Activated T-cell treated with anti-CD3 and anti-CD28 coated beads for 4 hours (primary cell): ENCODE measurements at regions not wholly inside any gene's neighbourhood (a gene's known extent, or its start where the extent isn't known, plus 50 kb on each side); places are given as distances from the start of the nearest gene placed in this dataset.
"Not testable (repeated sequence)": the region's sequence is repeated elsewhere in the genome, so short reads cannot be mapped to it uniquely, and the experiment has no call there.

ENCODE experiments used
- DNase-seq: peaks from one replicate; pipeline ENCODE4 v3.0.0-alpha.2; 2020

DNA sequence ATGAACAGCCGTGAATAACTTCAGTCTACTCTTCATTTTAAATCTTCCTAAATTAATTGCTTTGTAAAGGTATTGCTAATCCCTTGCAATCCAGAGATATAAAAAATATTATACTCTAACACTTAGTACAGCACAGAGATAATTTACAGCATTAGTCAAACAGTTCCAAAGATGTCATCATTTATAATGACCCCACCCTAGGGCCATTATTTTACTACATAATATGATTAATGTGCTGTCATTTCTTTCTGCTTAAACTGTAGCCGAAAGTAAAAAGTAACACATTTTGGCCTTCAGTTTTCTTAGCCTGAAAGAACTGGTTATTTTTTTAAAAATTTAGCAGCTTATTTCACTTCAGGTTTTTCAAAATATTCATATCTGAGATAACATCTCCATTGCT is 256.3 kb upstream of the RFC3 start:
- DNase-seq, result no peak

DNA sequence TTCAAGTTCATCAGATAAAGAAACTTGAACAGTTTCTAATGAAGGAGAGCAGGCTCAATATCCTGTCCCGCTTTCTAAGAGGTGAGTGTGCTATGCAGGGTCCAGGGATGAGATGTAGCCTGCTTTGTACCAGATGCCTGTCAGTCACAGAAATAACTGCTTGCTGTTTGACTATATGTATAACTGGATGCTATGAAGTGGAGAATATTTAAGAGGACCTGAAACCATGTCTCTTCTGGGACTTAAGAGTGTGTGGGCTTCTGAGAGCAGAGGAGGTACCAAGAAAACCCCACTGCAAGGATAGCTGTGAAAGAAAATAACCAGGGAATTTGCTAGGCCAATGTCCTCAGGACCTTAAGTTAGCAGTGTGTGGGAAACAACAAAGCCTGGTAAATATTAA is 246.3 kb upstream of the RFC3 start:
- DNase-seq, result no peak

DNA sequence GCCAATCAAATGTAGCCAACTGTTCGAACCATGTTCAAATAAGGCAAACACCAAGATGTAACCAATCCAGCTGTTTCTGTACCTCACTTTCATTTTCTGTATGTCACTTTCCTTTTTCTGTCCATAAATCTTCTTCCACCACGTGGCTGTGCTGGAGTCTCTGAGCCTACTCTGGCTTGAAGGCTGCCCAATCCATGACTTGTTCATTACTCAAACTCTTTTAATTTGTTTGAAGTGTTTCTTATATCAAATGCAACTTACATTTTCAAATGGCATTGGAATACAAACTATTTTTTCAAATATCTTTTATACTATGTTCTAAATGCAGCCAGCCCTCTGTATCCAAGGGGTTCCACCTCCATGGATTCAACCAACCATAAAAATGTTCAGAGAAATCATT is 245.6 kb upstream of the RFC3 start:
- not testable (repeated sequence) for DNase-seq

DNA sequence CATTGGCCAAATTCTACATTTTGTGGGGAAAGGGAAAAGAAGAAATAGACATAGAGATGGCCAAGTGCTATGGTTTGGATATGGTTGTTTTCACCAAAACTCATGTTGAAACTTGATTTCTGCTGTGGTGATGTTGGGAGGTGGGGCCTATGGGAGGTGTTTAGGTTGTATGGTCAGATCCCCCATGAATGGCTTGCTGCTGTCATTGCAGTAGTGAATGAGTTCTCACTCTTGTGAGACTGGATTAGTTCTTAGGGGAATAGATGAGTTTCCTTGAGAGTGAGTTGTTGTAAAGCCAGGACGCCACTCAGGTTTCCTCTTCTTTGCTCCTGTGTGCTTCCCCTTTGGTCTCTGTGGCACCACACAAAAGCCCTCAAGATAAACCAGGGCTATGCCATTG is 242.6 kb upstream of the RFC3 start:
- no peak for DNase-seq

DNA sequence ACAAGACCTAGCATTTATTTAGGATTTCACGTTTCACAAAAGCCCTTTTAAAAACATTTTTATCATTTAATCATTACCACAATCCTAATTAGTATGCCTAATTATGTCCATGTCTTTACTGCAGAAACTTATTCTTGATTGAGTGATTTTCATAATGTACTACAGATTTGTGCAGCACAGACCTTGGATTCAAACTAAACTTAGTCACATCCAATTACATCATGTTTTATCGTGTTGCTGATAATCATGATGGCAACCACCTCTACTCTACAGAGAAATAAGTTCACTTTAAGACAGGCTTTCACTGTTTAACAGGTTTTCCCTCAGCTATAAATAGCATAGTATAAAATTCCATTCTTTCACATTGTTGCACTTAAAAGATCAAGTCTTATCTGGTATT is 240.9 kb upstream of the RFC3 start:
- no peak for DNase-seq

DNA sequence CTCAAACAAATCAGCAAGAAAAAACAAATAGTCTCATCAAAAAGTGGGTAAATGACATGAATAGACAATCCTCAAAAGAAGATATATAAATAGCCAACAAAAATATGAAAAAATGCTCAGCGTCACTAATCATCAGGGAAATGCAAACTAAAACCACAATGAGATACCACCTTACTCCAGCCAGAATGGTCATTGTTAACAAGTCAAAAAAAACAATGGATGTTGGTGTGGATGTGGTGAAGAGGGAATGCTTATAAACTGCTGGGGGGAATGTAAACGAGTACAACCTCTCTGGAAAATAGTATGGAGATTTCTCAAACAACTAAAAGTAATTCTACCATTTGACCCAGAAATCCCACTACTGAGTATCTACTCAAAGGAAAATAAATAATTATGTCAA is 239.2 kb upstream of the RFC3 start:
- DNase-seq, result no peak

DNA sequence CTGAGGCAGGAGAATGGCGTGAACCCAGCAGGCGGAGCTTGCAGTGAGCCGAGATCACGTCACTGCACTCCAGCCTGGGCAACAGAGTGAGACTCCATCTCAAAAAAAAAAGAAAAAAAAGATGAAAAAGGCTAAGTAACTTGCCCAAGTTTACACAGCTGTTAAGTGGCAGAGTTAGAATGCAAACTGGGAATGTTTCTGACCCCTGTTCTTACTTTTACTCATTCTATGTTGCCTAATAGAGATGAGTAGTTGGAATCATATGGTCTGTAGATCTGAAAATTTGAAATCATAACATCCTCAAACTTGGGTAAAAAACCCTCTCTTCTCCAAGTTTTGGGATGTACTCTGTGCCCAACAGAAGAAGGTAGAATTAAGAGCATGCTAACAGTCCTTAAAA is 235.8 kb upstream of the RFC3 start:
- no peak for DNase-seq

DNA sequence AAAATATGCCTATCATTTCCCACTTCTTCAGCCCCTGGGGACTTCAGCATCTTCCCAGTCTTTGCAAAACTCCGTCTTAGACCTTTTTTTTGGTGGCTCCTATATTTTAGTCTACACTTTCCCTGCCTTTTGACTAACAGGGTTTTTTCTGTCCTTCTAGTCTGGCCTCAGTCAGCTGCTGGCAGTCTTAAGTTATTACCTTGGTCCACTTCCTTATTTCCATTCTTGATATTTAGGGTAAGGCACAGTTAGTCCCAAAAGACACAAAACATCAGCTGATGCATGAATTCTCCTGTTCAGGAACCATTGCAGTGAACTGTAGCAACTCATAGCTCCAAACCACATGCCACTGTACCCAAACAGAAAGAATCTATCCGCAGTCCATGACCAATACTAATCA is 234.6 kb upstream of the RFC3 start:
- DNase-seq, result no peak

DNA sequence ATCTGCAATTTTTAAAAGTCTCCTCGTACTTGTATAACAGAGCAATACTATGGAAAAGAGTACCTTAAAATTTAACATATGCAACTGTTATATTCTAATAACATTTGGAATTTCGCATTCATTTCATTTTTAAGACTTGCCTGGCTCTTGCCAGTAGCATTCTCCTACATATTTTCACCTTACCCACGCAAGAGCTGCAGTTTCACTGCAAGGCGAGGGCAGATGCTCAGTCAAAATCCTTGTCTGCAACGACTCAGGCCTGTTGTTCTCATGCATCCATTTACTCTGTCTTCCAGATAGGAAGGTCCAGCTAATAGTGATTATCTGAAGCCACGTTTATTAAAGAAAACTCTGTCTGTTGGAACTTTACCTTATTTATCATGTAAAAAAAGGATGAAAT is 227.0 kb upstream of the RFC3 start:
- no peak for DNase-seq

DNA sequence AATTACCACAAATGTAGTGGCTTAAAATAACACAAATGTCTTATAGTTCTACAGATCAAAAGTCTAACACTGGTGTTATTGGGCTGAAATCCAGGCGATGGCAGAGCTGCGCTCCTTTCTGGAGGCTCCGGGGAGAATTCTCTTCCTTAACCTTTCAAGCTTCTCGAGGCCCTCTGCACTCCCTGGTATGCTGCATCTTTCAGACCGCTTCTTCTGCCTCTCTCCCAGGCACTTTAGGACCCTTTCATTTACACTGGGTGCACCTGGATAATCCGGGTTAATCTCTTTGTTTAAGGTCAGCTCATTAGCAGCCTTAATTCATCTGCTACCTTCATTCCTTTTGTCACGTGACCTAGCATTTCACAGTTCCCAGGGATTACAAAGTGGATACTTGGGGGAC is 211.3 kb upstream of the RFC3 start:
- DNase-seq, result no peak

DNA sequence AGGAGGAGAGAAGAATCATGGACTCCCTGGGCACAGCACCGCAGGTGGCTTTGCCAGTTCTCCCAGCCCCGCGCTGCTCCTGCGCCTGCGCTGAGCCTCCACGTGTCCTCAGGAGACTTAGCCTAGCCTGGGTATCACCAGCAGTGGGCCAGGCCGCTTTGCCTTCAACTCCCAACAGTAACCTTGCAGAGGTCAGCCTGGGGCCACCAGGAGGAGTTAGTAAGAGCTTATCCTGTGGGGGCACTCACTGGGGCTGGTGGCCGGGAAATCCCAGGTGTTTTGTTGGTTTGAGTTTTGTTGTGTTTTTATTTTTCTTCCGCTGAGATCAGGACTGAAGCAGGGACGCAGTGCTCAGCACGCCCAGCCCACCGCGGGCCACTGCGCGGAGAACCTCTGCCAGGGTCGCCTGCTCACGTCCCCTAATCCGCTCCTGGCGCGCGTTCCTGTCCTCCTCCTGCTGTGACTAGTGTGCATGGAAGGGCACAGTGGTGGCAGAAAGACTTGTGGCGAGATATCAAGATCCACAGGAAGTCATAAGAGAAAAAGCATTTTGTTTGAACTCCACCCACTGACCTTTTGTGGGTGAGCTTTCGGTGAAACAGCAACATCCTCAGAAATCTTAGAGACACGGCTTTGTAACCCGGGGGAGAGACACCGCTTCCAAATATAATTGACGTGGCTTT is 207.4 kb upstream of the RFC3 start:
- DNase-seq, result peak; percentile 15

DNA sequence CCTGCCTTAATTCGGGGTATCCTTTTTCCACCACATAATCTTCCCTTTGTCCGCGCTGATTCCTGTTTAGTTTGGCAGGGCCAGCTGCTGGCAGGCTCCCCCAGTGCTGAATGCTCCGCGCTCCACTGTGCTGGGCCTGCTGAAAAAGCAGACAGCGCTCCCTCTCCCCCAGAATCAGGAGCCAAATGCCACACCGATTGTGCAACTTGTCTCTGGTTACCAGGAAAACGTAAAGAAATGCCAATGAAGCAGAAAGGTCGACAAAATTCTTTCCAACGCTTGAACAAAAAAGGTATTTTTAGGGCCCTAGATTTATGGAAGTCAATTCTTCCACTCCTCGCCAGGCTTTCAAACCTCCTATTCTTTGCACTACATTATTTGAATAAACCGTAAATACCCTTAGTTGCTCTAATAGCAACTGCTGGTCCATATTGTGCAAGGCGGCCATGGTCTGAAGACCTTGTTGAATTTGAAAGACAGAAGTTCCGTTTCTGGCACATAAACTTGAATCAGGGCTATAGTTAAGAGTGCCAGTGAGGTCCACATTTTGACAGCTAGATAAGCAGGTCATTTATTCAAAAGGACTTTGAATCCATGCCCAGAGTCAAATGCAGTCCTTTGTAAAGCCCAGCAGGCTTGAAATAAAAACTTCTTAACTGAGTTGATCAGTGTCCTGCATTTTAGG is 206.7 kb upstream of the RFC3 start:
- DNase-seq, result no peak

DNA sequence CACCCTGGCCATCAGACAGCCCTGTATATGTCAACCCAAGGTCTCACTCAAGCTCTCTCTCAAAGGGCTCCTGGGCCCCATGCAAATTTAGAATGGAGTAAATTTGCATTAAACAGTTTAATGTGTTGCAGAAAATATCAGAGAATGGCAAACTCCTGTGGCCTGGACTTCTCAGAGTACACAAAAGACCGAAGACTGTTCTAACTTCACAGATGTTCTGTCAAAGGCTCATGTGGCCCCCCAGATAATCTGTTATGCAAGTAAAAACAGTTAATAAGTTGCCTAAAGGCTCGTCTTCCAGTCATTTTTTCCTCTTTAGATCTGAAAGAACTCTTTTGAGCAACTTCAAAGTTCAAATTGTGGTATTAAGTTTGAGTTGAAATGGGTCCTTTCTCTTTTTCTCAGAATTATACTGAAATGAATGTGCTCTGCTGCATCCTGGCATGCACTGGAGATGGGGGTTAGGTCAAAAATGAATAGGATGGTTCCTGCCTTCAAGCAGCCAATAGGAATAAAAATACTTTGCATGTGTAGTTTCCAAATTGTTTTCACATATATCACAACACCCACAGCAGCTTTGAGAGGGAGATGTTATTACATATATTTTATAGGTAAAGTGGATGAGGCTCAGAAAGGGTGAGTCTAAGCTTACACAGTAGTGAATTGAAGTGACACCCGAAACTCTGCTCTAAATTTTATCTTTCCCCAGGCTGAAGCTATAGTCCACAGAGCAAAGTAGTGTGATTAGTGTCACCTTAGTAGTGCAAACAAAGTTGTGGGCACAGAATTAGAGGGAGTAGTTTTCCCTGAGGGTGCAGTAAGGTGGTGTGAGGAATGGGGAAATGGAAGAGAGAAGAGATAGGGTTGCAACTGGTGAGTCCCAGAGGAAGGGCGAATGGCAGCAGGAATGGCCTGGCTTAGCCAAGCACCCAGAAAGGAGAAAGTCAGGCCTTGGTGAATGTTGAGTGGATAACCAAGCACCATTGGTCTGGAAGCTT is 205.0 kb upstream of the RFC3 start:
- DNase-seq, result no peak

DNA sequence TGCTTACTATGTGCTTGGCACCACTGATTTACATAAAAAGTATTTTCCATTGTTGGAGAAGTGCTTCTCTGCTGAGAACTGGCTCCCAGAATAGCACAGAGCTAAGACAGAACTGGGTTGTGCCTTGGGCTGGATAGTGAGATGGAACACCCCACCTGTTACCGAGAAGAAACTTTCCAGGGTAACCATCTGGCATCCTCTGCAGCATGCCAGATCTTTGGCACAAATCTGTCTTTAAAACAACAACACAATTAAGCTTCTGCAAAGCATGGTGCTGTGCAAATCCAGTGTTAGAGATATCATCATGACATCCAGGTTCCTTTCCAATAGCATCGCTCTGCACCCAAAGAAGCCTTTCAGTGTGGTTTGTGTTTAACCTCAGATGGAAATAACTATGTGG is 202.5 kb upstream of the RFC3 start:
- no peak for DNase-seq

DNA sequence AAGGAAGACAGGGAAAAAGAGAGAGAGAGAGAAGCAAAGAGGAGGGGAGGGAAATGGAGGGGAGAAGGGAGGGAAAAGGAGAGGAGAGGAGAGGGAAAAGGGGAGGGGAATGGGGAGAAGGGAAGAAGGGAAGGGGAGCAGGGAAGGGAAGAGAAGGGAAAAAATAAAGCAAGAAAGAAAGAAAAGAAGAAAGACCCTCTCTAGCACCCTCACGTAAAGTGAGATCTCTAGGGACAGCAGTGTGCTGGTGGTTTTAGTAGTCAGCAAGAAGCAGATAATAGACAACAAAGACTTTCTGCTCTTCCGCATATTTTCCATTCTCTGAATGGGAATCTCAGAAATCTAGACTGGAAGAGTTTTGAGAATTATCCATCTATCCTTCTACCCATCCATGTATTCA is 201.8 kb upstream of the RFC3 start:
- no peak for DNase-seq

DNA sequence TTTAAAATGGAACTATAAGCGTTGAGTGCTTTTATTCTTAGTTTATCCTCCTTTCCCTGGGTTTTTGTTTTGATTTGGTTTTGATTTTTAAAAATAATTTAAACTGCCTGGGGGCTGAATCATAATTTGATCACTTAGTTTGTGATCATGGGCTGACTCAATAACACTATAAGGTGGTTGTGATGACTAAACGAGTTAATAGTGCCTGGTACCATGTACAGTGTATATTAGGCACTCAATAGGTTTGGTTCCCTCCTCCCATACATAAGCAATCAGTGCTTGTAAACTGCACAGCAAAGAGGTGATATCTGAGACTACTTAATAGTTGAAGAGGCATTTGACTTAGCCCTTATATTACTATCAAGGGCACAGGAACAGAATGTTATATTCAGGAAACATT is 200.9 kb upstream of the RFC3 start:
- DNase-seq, result no peak

DNA sequence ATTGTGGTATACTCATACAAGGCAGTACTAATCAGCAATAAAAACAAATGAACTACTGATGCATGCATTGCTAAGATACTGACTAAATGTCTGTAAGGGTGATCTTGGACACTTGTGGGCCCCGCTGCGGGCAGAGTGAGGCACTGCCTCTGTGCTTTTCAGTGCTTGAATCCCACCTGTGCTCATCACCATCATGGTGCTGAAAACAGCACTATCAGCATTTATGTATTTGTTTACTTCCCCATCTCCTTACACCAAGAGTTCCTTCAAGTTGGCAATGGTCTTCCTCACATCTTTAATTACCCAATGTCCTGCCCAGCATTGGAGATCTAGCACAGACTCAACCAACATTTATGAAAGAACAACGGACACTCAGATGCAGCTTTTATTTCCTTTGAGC is 193.7 kb upstream of the RFC3 start:
- DNase-seq, result no peak

DNA sequence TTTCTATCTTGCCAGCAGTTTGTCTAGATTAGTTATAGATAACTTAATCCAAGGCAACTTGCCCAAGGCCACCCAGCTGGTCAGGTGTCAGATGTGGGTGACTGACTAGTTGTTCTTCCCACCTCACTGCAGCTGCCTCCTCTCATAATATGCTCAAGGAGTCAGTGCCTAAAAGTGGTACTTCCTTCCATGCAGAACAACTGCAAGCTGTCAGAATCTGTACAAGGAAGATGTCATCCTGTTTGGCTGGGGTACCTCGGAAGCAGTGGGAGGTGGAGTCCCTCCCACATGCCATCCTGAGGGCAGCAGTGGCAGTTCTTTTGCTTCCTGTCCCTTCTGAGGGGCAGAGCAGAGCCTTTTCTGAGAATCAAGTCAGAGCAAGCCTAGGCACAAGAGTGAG is 193.2 kb upstream of the RFC3 start:
- DNase-seq, result no peak

DNA sequence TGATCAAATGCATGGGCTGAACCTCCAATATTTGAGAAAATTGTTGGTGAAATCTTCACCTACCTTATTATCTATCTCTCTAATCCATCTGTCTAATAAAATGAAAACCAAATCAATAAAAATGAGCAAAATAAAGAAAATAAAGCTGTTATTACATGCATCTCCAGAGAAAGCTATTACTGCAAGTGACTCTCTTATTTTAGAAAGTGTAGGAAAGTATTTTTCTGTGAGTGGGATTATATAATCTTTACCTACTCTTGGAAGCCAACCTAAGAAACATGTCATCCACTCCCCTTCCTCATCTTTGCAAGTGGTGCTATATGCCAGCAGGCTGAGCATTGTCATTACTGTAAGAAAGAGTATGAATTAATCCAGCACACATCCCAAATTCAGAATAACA is 191.5 kb upstream of the RFC3 start:
- DNase-seq, result no peak

DNA sequence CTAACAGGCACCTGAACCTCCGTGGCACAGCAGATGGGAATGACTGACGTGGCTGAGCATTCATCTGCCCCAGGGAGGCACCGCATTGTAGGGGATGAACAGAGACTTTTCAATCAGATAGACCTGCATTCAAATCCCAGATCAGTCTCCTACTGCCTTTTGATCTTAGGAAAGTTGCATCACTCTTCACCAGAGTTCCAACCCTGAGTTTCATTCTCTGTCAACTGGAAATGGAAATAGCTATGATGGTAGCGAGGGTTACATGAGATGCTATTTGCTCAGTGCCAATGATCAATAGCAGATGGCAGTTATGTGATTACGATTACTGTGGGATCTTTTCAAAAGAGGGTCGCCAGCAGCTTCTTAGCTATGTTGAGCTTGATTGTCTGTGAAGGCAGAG is 189.3 kb upstream of the RFC3 start:
- DNase-seq, result no peak

DNA sequence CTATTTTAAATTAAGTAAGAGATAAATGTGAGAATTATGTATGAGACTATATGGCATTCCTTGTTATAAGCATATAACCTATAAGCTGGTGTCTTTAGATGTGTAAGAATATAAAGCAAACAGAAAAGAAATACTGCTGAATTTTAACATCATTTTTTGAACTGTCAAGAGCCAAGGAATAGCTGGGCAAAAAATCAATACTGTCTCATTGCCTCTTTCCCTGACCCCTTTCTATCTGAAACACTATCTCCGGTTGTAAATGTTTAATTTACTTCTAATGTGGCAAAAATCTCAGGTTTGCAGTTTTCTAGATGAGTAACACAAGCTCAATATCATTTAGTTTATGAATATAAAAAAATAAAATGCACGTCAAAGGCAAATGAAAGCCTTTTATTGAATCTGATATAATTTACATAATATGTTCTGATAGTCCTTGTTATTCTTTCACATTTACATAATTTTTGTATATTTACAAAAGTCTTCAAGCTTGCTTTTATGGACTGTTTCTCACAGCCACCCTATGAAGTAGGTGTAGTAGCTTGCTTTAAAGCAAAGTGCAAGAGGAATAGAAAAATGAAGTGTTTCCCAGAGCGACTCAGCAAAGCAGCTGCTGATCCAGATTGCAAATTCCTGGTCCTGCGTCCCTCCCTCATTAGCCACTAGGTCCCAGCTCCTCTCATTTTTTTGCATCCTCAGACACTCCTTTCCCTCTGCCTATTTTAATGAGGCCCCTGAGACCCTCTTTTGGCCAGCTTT is 188.2 kb upstream of the RFC3 start:
- no peak for DNase-seq

DNA sequence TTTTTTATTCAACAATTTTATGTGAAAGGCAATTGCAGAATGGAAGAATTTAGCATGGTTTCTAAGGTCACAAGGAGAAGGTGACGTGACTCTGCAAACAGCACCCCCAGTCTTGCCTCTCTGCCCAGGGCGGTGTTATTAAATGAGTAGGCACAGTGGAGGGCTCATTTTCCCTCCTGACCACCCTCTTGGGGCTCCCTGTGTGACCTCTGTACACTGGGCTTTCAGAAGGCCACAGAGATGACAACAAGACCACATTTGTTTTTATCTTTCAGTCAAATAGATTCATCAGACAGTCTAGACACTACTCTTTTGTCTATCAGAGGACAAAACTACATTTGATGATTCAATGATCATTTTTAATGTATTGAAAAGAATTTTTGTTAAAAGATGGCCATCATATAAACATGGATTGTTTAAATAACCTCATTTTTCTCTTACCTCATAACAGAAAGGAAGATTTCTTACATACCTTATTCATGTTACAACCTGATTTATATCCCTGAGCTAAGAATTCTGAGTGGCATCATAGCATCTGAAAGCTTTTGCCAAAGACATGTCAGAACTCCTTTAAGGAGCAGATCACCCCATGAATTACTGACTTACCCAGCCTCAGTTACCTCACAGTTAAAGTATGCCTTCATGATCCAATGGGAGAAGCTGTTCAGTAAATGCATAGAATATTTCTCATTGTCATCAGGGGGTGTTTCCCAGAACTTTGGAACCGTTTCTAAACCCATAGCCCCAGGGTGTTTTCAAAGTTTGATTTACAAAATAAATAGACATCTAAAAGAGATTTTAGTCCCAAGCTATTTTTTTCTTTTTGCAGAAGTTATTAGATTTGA is 184.0 kb upstream of the RFC3 start:
- no peak for DNase-seq
